GM23338 (cell line): ENCODE measurements at regions not wholly inside any gene's neighbourhood (a gene's known extent, or its start where the extent isn't known, plus 50 kb on each side); places are given as distances from the start of the nearest gene placed in this dataset.
A peak's percentile ranks its signal among the peaks of the same experiment; 100 is the strongest.

Source experiments
- ATAC-seq: fragments of 200-7000 bp; cut with Tn5 transposase; 3 replicates; pipeline ENCODE4 v1.9.1; 2020
- DNase-seq: peaks from one replicate; pipeline ENCODE4 v3.0.0-alpha.2; 2015; ENCODE audit warnings: low spot score
- H2AFZ ChIP-seq: fragments of 200-600 bp; sonication (generic); 2 replicates; pipeline ENCODE4 v1.8.0; 2016; ENCODE audit warnings: antibody characterized with exemption, mild to moderate bottlenecking, moderate library complexity
- H3F3A ChIP-seq: fragments of 200-600 bp; sonication (generic); replicated peaks from 2 replicates; pipeline ENCODE4 v1.8.0; 2017; ENCODE audit warnings: antibody characterized with exemption, mixed run types, low read depth
- H3K27ac ChIP-seq: fragments of 200-600 bp; sonication (generic); 2 replicates; pipeline ENCODE4 v1.6.1; 2016; ENCODE audit warnings: low read depth
- H3K27me3 ChIP-seq: fragments of 200-600 bp; sonication (generic); 2 replicates; pipeline ENCODE4 v1.8.0; 2016; ENCODE audit warnings: mild to moderate bottlenecking, mixed run types, moderate library complexity; ENCODE audit not compliant: insufficient read depth
- H3K36me3 ChIP-seq: fragments of 200-600 bp; sonication (generic); 2 replicates; pipeline ENCODE4 v1.8.0; 2016; ENCODE audit warnings: mild to moderate bottlenecking; ENCODE audit not compliant: insufficient read depth
- H3K4me1 ChIP-seq: fragments of 200-600 bp; sonication (generic); 2 replicates; pipeline ENCODE4 v1.8.0; 2016; ENCODE audit warnings: mild to moderate bottlenecking, moderate library complexity; ENCODE audit not compliant: insufficient read depth
- H3K4me2 ChIP-seq: fragments of 200-600 bp; sonication (generic); 2 replicates; pipeline ENCODE4 v1.7.1; 2017; ENCODE audit warnings: mixed run types
- H3K4me3 ChIP-seq: fragments of 200-600 bp; sonication (generic); 2 replicates; pipeline ENCODE4 v1.6.1; 2016; ENCODE audit warnings: mixed run types
- H3K79me2 ChIP-seq: fragments of 200-600 bp; sonication (generic); replicated peaks from 2 replicates; pipeline ENCODE4 v1.8.0; 2017; ENCODE audit warnings: mild to moderate bottlenecking; ENCODE audit not compliant: insufficient read depth
- H3K9me2 ChIP-seq: fragments of 200-600 bp; sonication (generic); 2 replicates; pipeline ENCODE4 v1.8.0; 2017; ENCODE audit not compliant: insufficient read depth
- H4K20me1 ChIP-seq: fragments of 200-600 bp; sonication (generic); replicated peaks from 2 replicates; pipeline ENCODE4 v1.8.0; 2017; ENCODE audit warnings: mild to moderate bottlenecking; ENCODE audit not compliant: insufficient read depth
- H3K27ac Mint-ChIP-seq: 2 replicates; pipeline ENCODE4 v1.8.0; 2020; ENCODE audit warnings: inconsistent platforms, mild to moderate bottlenecking, moderate library complexity, mixed read lengths
- H3K27me3 Mint-ChIP-seq: 3 replicates; pipeline ENCODE4 v1.8.0; 2022; ENCODE audit warnings: low read depth, mild to moderate bottlenecking, moderate library complexity, mixed read lengths, inconsistent platforms; ENCODE audit not compliant: insufficient read depth, poor library complexity
- H3K36me3 Mint-ChIP-seq: 3 replicates; pipeline ENCODE4 v1.8.0; 2021; ENCODE audit warnings: low read depth, mild to moderate bottlenecking, inconsistent platforms, moderate library complexity, mixed read lengths
- H3K4me1 Mint-ChIP-seq: 3 replicates; pipeline ENCODE4 v1.8.0; 2020; ENCODE audit warnings: mild to moderate bottlenecking, inconsistent platforms, mixed read lengths
- H3K4me3 Mint-ChIP-seq: 3 replicates; pipeline ENCODE4 v1.8.0; 2021; ENCODE audit warnings: moderate library complexity, mild to moderate bottlenecking, inconsistent platforms, mixed read lengths
- H3K9me3 Mint-ChIP-seq: 3 replicates; pipeline ENCODE4 v1.8.0; 2020; ENCODE audit warnings: moderate library complexity, mild to moderate bottlenecking, inconsistent platforms, mixed read lengths
- CREB1 ChIP-seq: fragments of 250-450 bp; sonication (Bioruptor Pico); IDR thresholded peaks from 2 replicates; pipeline ENCODE4 v1.5.0; 2020; ENCODE audit warnings: low read depth, mild to moderate bottlenecking, moderate library complexity
- CTCF ChIP-seq, 2 experiments: fragments of 200-600 bp in 1 of 2; sonication (generic) in 1 of 2; conservative IDR thresholded peaks; 2 replicates each; pipeline versions ENCODE4 v1.5.1 to v1.6.1; 2016 to 2017; ENCODE audit warnings: antibody characterized with exemption in 2 of 2, low read depth in 2 of 2, mild to moderate bottlenecking in 2 of 2, moderate library complexity in 1 of 2
- ETS1 ChIP-seq: IDR thresholded peaks from 2 replicates; pipeline ENCODE4 v1.6.1; 2016; ENCODE audit warnings: antibody characterized with exemption
- EZH2 ChIP-seq: fragments of 200-600 bp; sonication (generic); IDR thresholded peaks from one replicate; pipeline ENCODE4 v1.8.0; 2017; ENCODE audit warnings: antibody characterized with exemption, mild to moderate bottlenecking, low read depth; ENCODE audit not compliant: unreplicated experiment
- EZH2phosphoT487 ChIP-seq: fragments of 200-600 bp; sonication (generic); IDR thresholded peaks from one replicate; pipeline ENCODE4 v1.8.1; 2018; ENCODE audit warnings: antibody characterized with exemption; ENCODE audit not compliant: unreplicated experiment
- JUNB ChIP-seq: IDR thresholded peaks from one replicate; pipeline ENCODE4 v1.6.1; 2016; ENCODE audit warnings: antibody characterized with exemption; ENCODE audit not compliant: unreplicated experiment
- NANOG ChIP-seq: IDR thresholded peaks from 2 replicates; pipeline ENCODE4 v1.6.1; 2016; ENCODE audit warnings: antibody characterized with exemption, borderline replicate concordance
- POLR2AphosphoS5 ChIP-seq: IDR thresholded peaks from 2 replicates; pipeline ENCODE4 v1.6.1; 2016; ENCODE audit warnings: antibody characterized with exemption, low read depth
- STAT1 ChIP-seq: IDR thresholded peaks from one replicate; pipeline ENCODE4 v1.6.1; 2016; ENCODE audit warnings: antibody characterized with exemption; ENCODE audit not compliant: unreplicated experiment
- ZNF114 ChIP-seq: fragments of 250-450 bp; sonication (Bioruptor Pico); IDR thresholded peaks from 2 replicates; pipeline ENCODE4 v1.5.0; 2020; ENCODE audit warnings: mild to moderate bottlenecking, moderate library complexity
- ZNF331 ChIP-seq: fragments of 250-450 bp; sonication (Bioruptor Pico); IDR thresholded peaks from 2 replicates; pipeline ENCODE4 v1.5.0; 2020; ENCODE audit warnings: low read depth, mild to moderate bottlenecking, moderate library complexity
- ZNF462 ChIP-seq: fragments of 250-450 bp; sonication (Bioruptor Pico); IDR thresholded peaks from 2 replicates; pipeline ENCODE4 v1.5.0; 2020; ENCODE audit warnings: mild to moderate bottlenecking, moderate library complexity
- TF ChIP-seq, protein P1 (sequence below): IDR thresholded peaks from one replicate; pipeline ENCODE4 v1.6.1; 2018; ENCODE audit warnings: antibody characterized with exemption; ENCODE audit not compliant: unreplicated experiment

GRCh38 chr2:230594286-230594840 is 118.3 kb upstream of the CAB39 start:
- Mint-ChIP-seq H3K27ac (peak overlapping the region; percentile 39; the same call in 1 of the 2 replicates), H3K4me3 (no peak overlapping the region), H3K36me3 (no peaks in the 10 kb centered on the region; the same call in 2 of the 3 replicates), H3K27me3 (peaks cover 3% of the 10 kb centered on the region), H3K4me1 (no peaks in the 10 kb centered on the region), H3K9me3 (no peaks in the 10 kb centered on the region)
- Histone ChIP-seq H3K79me2 (no peaks in the 10 kb centered on the region), H3K4me3 (no peak overlapping the region), H3K27ac (no peak overlapping the region), H2AFZ (no peak overlapping the region; the same call in 1 of the 2 replicates), H3F3A (no peaks in the 10 kb centered on the region), H3K4me1 (no peaks in the 10 kb centered on the region), H3K27me3 (no peaks in the 10 kb centered on the region), H4K20me1 (no peaks in the 10 kb centered on the region), H3K4me2 (no peak overlapping the region), H3K36me3 (no peaks in the 10 kb centered on the region), H3K9me2 (0 out of 2 replicates have a peak, but pooled peaks cover 6% of the 10 kb centered on the region)
- TF ChIP-seq ZNF114 (CRISPR knock-in tag) (no peak), POLR2AphosphoS5 (no peak), JUNB (no peak), ZNF462 (CRISPR knock-in tag) (no peak), EZH2 (no peak), NANOG (no peak), ETS1 (no peak), CREB1 (CRISPR knock-in tag) (no peak), ZNF331 (CRISPR knock-in tag) (no peak), CTCF (conservative IDR thresholded peaks at IDR 0.05; ENCODE audit: low read depth in 2 of 2) (no peak), STAT1 (no peak), EZH2phosphoT487 (no peak)
- TF ChIP-seq, protein P1, sequence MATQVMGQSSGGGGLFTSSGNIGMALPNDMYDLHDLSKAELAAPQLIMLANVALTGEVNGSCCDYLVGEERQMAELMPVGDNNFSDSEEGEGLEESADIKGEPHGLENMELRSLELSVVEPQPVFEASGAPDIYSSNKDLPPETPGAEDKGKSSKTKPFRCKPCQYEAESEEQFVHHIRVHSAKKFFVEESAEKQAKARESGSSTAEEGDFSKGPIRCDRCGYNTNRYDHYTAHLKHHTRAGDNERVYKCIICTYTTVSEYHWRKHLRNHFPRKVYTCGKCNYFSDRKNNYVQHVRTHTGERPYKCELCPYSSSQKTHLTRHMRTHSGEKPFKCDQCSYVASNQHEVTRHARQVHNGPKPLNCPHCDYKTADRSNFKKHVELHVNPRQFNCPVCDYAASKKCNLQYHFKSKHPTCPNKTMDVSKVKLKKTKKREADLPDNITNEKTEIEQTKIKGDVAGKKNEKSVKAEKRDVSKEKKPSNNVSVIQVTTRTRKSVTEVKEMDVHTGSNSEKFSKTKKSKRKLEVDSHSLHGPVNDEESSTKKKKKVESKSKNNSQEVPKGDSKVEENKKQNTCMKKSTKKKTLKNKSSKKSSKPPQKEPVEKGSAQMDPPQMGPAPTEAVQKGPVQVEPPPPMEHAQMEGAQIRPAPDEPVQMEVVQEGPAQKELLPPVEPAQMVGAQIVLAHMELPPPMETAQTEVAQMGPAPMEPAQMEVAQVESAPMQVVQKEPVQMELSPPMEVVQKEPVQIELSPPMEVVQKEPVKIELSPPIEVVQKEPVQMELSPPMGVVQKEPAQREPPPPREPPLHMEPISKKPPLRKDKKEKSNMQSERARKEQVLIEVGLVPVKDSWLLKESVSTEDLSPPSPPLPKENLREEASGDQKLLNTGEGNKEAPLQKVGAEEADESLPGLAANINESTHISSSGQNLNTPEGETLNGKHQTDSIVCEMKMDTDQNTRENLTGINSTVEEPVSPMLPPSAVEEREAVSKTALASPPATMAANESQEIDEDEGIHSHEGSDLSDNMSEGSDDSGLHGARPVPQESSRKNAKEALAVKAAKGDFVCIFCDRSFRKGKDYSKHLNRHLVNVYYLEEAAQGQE: no peak
- ATAC-seq (no peak), DNase-seq (no peak)
